HL-60/S4 treated with retinoic acid at 250 ng/mL for 4 days and 3 days (cell line): ENCODE measurements at regions not wholly inside any gene's neighbourhood (a gene's known extent, or its start where the extent isn't known, plus 50 kb on each side); places are given as distances from the start of the nearest gene placed in this dataset.

Experiments
- in situ Hi-C: fragments of 300-500 bp; cut with MboI; formaldehyde crosslinking; loops from 2 replicates; pipeline ENCODE4 v1.7.0; 2022; ENCODE audit warnings: low sequenced_read_pairs

DNA sequence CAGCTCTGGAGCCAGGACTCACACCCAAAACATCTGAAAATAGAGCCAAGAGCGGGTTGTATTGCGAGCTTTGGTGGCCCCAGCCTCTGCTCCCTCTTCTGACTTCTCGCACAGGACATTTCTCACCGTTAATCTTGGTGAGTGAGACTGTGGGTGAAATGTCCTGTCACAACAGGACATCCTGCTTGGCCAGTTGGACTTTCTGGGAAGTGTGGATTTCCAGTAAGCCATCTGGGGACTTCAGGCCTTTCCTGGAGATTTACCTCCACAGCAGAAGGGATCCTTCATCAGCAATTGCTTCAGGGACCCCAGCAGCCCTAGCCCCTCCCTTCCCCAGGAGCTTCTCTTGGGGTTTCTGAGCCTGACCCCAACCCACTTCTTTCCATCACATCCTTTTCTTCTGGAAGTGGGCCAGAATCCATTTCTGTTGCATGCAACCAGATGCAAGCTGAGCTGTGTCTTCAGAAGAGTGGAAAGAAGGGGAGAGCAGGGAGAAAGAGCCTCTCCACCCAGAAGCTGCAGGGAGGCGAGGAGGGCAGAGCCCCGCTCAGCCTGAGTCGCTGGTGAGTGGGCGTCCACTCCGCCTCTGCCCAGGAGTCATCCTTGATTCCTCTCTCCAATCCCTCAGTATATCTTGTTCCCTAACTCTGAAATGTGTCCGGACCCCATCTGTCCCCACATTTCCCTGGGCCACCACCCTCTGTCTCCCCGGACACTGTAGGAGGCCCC lies 50.3 kb upstream of the GADD45G start:
- in situ Hi-C loops = loop anchor here (10.0 kb wide), 1 partner anchor 110 kb away; no protein-coding TSS in a partner anchor

- in situ Hi-C loops = loop anchor here (10.0 kb wide), 1 partner anchor 109 kb away; no protein-coding TSS in a partner anchor
Observed at GRCh38 chr9:89553451-89554010, 51.3 kb upstream of the GADD45G start.

- in situ Hi-C loops = loop anchor here (10.0 kb wide), 1 partner anchor 106 kb away; no protein-coding TSS in a partner anchor
Observed at GRCh38 chr9:89550346-89550927, 52.5 kb upstream of the SEMA4D start.

DNA sequence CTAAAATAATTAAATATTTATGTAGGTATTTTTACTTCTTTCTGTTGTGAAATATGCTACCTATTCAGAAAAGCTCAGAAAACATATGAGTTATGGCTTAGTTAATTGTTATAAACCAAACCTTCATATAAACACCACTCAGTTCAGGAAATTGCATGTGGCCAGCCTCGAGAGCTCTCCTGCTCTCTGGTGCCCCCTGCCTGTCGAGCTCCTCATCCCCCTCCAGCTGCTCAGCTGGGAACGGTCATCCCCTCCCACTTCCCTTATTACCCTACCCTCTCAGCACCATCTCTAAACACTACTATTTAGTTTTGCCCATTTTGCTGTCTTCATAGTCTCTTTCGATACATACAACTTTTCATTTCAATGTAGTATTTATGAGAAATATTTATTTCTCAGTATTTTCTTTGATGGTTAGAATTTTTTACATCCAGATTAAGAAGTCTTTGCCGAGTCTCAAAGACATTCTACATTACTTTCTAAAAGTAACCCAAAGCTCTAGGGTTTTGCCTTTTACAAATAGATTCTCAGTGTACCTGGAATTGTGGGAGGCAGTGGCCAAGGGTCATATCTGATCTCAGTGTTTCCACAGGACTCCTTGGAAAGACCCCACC lies 51.2 kb upstream of the SEMA4D start:
- in situ Hi-C loops = no loop called here

- in situ Hi-C loops = no loop called here
Observed at GRCh38 chr9:89548071-89548638, 50.2 kb upstream of the SEMA4D start.
